ENCODE measurements at regions not wholly inside any gene's neighbourhood (a gene's known extent, or its start where the extent isn't known, plus 50 kb on each side); places are given as distances from the start of the nearest gene placed in this dataset.

DNA sequence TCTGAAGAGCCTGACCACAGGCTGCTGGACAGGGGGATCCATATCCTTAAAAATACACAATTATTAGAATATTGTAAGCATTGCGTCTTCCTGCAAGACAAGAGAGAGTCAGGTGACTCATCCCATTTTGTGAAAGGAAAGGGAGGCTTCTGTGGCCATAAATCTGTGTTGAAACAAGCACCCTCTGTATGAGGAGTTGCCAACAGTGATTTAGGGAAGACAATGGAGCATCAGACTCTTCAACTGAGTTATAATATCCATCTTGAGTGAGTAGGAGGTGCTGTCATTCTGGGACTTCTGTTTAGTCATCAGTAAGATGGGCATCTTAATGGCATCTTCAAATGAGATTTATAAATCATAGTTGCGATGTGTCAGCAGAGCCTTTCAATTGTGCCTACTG is 554.5 kb downstream of the AACS start (continued):
- TF ChIP-seq, protein P1, sequence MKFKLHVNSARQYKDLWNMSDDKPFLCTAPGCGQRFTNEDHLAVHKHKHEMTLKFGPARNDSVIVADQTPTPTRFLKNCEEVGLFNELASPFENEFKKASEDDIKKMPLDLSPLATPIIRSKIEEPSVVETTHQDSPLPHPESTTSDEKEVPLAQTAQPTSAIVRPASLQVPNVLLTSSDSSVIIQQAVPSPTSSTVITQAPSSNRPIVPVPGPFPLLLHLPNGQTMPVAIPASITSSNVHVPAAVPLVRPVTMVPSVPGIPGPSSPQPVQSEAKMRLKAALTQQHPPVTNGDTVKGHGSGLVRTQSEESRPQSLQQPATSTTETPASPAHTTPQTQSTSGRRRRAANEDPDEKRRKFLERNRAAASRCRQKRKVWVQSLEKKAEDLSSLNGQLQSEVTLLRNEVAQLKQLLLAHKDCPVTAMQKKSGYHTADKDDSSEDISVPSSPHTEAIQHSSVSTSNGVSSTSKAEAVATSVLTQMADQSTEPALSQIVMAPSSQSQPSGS (IDR thresholded peaks at IDR 0.05; ENCODE audit: low read length), result no peak
- TF ChIP-seq NRF1 (IDR thresholded peaks at IDR 0.05; ENCODE audit: low read depth, low read length) (no peak), FOSL1 (IDR thresholded peaks at IDR 0.05; ENCODE audit: insufficient read depth, low read depth, low read length) (no peak), ATF3 (IDR thresholded peaks at IDR 0.05; ENCODE audit: insufficient read depth, low read depth, low read length) (no peak)
